HG03520 (cell line): ENCODE measurements at regions not wholly inside any gene's neighbourhood (a gene's known extent, or its start where the extent isn't known, plus 50 kb on each side); places are given as distances from the start of the nearest gene placed in this dataset.

Experiments
- ATAC-seq: cut with Tn5 transposase; IDR thresholded peaks from one replicate; pipeline ENCODE4 v1.9.1; 2021; ENCODE audit warnings: mild to moderate bottlenecking, moderate library complexity; ENCODE audit not compliant: unreplicated experiment

DNA sequence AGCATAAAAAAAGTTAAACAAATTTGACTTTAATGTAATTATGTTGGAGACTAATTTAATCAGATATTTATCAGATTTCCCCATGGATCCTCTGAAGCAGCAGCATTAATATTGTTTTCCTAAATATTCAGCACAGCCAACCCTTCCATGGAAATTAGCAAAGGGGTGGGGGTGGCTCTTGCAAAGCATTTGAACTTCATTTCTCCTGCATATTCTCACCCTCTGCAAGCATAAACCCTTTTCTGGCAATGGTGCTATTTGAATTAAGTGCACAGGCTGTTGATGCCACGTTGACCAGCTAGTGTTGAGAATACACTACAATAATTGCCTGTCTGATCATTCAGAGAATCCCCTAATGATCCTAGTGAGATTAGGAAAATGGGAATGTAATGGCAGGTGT lies 488.1 kb upstream of the KLF12 start:
- no peak for ATAC-seq

DNA sequence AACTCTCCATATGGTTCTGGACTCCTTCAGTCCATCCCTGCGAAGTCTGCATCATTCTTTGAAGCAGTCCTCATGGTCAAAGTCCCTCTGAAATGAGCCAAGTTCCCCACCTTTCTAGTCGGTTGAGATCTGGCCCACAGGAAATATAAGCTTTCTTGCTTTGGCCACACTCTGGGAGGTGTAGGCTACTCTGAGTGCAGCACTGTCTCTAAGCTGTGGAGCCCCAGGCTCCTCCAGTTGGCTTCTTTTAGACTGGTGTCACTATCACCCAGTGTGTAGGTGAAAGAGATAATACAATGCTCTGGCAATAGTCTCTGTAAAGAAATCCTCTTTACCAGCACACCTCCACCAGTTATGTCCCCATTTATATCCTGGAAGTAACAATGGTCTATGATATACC lies 486.5 kb upstream of the KLF12 start:
- no peak for ATAC-seq

DNA sequence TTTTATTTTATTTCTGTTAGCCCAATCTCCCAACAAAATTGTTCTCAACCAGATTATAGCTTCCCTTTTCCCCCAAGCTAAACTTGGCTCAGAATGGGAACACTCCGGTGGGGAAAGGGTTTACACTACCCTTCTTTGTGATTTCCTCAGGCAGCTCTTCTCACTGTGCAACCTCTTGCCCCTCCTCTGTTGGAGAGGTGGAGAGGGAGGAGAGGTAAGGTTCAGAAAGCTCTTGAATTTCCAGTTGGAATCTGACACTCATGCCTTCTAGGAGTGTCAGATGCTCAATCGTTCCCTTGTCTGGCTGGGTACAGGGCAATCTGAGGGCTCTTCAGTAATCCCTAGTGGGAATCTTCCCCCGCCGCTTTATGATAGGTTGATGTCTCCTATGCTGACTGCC lies 486.1 kb upstream of the KLF12 start:
- ATAC-seq = no peak

DNA sequence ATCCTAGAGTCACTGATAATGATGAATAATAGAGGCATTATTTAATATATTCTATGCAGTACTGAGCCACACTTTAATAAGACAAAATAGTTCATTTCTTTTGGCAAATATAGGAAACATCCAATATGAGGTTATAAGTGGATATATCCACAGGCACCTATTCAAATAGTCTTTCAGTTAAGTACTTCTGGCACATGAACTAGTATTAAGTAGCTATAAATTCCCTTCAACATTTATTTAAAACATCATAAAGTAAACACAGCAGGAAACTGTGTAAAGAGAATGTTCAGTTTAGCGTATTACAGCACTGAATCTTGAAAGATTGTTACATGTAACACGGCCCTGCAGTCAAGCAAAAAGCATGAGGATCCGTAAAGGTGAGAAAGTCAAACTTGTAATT lies 463.3 kb upstream of the KLF12 start:
- no peak for ATAC-seq

DNA sequence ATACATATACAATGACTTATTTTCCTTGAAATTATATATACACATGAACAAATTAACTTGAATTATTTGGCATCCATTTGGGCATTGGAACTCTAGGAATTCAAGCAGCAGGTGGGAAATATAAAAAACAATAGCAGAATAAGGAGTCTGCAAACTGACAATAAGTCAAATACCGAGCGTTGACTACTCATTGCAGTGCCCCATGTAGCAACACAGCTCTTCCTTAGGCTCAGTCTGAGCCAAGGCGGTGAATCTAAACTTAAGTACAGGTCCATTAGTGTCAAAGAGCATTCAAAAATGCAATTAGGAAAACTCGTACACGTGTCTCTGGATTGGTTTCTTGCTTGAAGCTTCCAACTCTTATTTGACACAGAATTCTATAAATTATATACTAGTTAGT lies 462.5 kb upstream of the KLF12 start:
- no peak for ATAC-seq

DNA sequence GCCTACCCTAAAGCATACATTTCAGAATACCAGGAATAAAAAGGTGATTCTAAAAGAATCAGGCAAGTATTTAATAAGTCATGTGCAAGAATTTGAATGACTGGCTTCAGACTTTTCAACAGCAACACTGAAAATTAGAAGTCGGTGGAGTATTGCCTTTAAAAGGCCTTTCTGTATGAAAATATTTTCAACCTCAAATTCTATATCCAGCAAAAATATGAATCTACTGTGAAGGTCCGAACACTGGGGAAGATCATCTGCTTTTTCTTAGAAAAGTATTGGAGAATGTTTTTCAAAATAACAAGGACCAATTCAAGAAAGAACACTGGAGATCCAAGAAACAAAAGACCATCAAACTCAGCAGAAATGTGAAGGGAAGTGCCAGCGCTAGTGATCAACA lies 459.5 kb upstream of the KLF12 start:
- ATAC-seq = no peak

DNA sequence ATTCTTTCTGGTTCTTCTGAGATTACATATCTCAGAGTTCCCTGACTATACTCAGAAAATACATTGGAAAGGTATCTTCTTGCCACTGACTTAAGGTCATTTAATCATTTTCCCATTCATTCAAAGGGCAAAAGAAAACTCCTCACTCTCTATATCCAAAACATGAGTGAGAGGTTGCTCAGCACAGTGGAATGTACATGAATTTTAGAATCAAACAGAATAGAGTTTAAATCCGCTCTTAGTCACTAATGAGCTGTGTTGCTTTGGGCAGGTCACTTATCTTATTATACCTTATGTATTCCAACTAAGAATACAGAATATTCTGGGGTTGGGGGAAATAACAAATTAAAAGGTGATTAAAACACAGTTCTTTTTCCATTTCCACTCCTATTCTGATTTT lies 452.6 kb upstream of the KLF12 start:
- ATAC-seq = no peak

DNA sequence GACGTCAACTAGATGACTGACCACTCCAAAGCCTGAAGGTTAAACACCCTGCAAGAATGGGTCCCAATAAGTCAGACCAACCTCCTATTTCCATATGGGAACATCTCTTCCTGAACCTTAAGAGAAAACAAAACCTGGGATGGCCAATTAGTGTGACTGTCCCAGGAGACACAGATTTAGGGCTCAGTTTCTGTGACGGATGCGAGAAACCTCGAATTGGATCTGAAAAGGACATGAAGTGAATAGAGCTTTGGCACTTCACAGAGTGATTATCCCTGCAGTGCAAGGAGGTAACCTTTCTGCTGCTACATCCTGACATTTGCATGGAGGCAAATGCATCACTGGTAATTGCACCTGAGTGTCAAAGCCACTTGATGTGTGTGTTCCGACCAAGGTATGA lies 442.2 kb upstream of the KLF12 start:
- ATAC-seq = no peak

DNA sequence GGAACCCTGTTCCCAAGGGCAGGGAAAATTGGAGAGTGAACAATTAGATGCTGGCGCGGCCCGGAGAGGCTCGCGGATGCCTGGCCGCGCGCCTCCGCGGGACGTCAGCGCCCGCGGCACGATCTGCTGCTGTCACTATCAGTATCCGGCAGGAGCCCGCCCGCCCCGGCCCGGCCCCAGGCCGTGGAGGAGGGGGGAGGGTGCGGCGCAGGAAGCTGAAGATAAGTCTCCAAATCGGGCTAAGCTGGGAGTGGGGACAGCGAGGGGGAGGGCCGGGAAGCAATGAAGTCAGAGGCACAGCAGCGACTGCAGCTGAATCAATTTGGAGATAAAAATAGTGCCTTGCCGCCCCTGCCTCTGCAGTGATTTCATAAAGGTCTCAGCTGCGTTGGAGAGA lies 441.5 kb upstream of the KLF12 start:
- ATAC-seq = no peak

DNA sequence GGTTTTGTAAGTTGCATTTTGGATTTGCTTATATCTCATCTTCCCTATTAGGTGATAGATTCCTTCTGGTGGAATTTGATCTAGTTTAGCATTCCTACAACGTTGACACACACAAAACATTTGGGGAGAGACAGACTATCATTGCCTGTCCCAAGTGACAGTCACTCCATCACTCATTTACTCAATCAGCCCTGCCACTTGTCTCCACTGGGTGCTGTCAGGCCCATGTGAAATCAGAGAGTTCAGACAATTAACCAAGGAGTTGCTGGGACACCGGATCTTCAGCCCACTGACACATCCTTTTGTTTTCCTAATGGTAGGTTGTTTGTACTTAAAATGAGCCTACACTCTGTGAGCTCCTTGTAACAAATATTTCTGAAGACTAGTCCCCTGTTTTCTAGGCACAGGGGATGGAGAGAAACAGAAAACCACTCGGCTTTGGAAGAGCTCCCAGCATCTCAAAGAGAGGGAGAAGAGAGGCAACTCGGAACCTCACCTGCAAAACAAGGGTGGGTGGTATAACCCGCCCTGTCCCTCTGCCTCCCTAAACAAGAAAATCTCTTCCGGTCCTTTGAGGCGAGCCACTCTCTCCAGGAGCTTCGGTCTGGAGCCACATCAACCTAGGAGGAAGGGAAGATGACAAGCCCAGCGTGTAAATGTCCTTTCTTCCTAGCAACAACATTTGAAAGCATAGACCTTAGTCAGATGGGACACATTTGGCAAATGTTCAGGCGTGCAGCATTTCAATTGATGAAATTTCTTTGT lies 440.9 kb upstream of the KLF12 start:
- no peak for ATAC-seq

DNA sequence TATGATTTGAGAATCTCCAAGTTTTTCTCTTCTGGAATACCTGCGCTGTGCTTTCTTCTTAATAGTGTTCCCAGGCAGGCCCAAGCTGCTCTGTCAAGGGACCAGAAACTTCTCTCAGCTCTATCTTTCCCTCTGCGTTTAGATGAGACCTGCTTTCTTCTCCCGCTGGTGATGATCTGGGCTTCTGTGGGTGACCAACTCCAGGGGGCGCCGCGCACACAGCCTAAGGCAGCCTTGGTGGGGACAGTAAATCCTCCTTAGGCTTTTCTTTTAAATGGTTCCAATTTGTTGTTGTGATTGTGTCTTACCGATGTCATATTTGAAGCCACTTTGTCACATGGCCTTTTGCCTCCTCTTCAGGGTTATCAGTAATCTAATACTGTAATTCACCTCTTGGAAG lies 439.4 kb upstream of the KLF12 start:
- no peak for ATAC-seq

DNA sequence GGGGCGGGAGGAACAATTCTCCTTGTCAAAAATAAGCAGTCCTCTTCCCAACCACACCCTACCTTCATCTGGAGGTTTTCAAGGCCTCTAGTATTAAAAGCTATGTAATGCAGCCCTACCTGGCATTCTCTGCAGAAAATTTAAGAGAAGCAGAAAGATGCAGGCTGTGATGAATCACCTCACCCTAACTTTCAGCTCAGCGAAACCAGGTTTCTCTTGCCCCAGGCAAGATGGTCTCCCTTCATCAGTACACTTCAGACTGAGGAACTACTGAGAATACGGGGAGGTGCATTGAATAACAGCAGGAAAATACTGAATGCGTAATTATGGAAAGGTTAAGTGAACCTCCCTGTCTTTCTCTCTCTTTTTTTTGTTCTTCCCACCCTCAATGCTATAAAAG lies 437.6 kb upstream of the KLF12 start:
- no peak for ATAC-seq

DNA sequence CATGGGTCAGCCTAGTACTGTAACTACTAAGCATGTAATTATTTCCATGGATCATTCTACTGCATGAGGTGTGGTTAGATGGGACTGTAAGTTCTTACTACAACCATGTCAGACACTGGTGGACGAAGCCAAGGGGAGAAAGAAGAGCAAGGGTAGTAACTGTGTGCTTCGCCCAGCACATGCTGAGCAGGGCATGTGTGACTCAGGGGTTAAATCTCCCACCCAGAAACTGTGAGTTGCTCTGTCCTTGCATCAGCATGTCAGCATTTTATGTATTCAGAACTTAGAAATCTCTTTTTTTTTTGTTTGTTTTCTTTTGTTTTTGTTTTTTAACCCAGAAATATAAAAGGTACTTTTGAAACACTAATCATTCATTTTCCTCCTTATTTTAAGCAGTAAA lies 436.6 kb upstream of the KLF12 start:
- no peak for ATAC-seq

DNA sequence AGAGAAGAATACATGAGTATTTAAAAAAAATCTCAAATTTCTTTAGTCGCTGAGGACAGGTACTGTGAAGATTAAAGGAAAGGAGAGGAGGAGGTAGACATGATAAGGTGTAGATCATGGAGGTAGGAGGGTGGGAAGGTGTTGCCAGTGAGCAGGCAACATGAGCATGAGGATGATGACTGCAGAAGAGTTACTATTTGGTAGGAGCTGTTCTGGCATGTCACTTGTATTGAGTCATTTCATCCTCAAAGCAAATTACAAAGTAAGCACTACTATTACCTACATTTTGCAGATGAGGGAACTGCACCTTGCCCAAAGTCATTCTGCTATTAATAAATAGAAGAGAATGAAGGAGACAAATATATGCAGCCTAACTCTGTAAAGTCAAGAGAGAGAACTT lies 435.8 kb upstream of the KLF12 start:
- ATAC-seq = no peak

DNA sequence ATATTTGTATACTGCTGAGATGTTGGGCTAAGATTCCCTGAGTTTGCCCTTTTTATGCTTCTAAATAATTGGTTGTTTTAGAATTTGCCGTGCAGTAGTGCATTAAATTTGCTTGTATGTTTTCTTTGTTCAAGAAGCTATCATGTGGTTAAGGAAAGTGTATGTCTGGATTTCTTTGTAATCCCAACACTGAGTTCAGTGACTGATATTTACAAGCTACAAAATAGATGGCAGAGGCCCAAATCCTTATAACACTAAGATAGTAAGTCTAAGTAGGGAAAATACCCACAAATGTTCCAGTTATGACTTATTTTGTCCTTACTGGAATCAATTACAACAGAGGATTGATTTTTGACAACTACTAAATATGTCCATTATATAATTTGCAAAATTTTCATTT lies 435.0 kb upstream of the KLF12 start:
- no peak for ATAC-seq

DNA sequence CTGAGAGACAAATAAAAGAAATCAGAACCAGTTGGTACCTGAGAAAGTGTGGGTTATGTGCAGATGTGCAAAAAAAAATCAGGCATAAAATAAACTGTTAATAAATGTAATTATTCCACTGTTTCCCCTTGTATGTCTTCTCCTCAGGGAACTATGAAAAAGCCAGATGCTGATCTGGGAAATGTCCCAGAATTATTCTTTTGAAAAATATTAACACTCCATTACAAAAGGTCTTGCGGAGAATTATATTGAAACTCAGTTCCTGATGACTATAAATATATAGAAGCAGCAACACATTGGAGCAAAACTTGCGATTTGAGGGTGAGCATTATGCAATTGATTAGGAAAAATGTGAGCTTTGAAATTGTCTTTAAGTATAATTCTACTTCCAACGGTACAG lies 433.3 kb upstream of the KLF12 start:
- ATAC-seq = no peak

DNA sequence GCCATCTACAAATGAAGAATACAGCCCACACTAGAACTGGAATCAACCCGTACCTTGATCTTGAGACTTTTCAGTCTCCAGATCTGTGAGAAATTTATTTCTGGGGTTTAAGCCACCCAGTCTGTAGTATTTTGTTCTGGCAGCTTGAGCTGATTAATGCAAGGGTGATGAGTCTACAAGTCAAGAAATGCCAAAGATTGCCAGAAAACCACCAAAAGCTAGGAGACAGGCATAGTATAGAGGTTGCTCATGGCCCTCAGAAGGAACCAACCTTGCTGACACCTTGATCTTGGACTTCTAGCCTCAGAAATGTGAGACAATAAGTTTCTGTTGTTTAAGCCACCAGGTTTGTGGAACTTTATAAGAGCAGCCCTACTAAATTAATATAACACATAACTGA lies 428.2 kb upstream of the KLF12 start:
- no peak for ATAC-seq

DNA sequence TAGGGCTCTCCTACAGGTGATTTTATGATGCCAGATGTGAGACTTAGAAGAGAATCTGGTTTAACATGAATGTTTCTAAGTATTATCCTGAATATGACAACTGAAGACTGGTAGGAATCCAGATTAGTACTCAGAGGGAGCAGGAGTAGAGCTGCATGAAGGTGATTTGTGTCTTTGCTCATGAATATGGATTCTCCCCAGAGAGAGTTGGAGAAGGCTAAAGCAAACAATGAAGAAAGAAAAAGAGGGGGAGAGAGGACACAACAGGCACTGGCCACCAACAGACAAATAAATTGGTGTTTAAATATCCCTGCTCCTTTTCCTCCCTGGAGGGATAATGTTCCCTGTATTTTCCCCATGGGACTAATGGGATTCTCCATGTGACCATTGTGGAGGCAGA lies 427.0 kb upstream of the KLF12 start:
- no peak for ATAC-seq

DNA sequence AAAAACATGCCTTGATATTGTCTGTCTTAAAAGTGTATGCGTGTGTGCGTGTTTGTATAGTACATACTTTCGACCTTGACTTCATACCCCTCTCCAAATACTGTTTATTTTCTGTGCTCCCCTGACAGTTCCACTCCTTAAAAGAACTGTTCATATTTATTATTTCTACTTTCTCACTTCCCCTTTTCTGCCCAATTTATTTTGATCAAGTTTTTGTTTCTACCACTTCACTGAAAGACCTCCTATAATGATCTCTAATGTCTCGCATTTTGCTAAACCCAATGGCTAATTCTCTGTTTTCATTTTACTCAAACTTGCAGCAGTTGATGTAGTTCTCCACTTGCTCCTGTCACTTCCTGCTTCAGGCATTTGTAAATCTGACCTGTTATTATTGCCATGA lies 426.1 kb upstream of the KLF12 start:
- peak; percentile 68 for ATAC-seq

DNA sequence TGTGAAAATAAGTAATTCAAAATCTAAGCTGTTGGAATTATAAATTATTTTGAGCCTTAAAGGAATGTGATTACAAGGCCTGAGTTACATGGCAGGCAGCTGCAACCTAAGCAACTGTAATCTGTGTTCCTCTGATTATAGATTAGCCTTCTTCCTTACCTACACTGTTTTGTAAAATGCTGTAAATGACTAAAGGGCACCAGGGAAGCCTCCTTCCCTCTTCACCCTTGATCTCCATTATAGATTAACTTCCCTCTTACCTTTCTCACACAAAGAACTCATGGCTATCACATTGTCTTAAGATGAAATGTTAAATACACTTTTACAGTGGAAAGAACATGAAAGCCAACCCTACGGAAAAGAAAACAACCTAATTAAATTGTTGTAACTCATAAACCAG lies 423.7 kb upstream of the KLF12 start:
- no peak for ATAC-seq

DNA sequence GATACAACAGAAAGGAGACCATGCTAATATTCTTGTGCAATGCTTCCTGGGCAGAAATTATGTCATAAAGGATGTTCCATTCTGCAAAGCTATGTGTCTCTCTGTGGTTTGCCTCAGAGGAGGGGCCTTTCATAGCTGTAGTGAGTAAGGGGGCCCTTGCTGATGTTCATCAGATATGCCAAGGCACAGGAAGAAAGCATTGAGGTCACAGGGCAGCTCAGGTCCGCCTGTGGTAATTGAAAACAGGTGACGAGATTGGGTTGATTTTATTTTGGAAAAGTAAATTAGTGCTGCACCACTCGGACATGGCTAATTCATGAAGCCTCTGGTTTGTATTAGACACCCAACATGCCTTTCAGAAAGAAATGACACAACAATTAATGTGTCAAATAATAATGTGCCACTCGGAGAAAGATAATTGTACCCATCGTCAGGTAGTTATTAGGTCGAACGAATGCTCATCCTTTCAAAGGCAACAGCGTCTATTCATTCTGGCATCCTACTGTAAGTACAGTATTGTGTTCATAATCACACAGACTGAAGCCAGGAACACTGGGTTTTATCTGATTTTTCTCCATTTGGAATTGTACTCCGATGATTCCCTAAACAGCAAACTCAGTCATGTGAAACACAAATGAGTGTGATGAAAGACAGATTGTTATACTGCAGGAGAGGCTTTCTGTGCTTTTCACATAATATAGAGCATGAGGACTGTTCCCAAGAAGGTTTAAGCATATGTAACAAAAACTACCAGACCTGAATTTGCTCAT lies 421.6 kb upstream of the KLF12 start:
- no peak for ATAC-seq

DNA sequence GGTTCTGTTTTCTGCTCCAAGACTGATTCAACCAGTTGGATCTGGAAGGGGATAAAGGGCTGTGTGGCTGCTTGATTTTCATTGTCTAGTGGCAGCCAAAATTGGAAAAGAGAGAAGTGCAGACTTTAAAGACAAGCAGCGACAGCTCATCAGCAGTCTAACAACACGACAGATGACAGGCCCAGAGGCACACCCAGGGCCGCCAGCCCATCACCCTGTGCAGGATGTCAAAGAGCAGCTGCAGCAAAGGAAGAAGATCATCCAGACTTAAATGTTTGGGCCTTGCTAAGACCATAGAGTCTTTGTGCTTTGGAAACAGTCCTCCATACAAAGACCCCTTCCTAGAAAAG lies 421.0 kb upstream of the KLF12 start:
- no peak for ATAC-seq
